ENCODE measurements at regions not wholly inside any gene's neighbourhood (a gene's known extent, or its start where the extent isn't known, plus 50 kb on each side); places are given as distances from the start of the nearest gene placed in this dataset.

DNA sequence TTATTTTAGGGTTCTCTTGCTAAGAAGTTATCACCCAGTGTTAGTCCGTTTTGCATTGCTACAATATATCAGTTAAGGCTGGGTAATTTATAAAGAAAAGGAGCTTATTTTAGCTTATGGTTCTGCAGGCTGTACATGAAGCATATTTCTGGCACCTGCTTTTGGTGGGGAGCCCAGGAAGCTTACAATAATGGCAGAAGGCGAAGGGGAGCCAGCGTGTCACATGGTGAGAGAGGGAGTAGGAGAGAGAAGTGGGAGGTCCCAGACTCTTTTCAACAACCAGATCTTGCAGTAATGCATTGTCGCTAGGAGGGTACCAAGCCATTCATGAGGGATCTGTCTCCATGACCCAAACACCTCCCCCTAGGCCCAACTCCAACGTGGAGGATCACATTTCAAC lies 688.8 kb upstream of the PIK3C3 start:
- TF ChIP-seq, protein P1, sequence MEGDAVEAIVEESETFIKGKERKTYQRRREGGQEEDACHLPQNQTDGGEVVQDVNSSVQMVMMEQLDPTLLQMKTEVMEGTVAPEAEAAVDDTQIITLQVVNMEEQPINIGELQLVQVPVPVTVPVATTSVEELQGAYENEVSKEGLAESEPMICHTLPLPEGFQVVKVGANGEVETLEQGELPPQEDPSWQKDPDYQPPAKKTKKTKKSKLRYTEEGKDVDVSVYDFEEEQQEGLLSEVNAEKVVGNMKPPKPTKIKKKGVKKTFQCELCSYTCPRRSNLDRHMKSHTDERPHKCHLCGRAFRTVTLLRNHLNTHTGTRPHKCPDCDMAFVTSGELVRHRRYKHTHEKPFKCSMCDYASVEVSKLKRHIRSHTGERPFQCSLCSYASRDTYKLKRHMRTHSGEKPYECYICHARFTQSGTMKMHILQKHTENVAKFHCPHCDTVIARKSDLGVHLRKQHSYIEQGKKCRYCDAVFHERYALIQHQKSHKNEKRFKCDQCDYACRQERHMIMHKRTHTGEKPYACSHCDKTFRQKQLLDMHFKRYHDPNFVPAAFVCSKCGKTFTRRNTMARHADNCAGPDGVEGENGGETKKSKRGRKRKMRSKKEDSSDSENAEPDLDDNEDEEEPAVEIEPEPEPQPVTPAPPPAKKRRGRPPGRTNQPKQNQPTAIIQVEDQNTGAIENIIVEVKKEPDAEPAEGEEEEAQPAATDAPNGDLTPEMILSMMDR (IDR thresholded peaks at IDR 0.05) = no peak
- TF ChIP-seq POLR2A (IDR thresholded peaks at IDR 0.05) = no peak
